AG09319 (cell line): ENCODE measurements at regions not wholly inside any gene's neighbourhood (a gene's known extent, or its start where the extent isn't known, plus 50 kb on each side); places are given as distances from the start of the nearest gene placed in this dataset.

Experiments
- DNase-seq: peaks from one replicate; pipeline ENCODE4 v3.0.0-alpha.2; 2010; ENCODE audit warnings: low read depth; ENCODE audit errors: extremely low read depth
- CTCF ChIP-seq: IDR thresholded peaks from 2 replicates; pipeline ENCODE4 v1.5.1; 2011; ENCODE audit warnings: low read depth, mild to moderate bottlenecking, inconsistent platforms, low read length, moderate library complexity

- no peak for DNase-seq
- TF ChIP-seq CTCF, result no peak
These were observed 543.1 kb upstream of the IRAK1BP1 start for GRCh38 chr6:78324213-78324612.

GRCh38 chr6:78340755-78341154 lies 526.6 kb upstream of the IRAK1BP1 start:
- no peak for TF ChIP-seq CTCF
- DNase-seq, result no peak

GRCh38 chr6:78345882-78346281 lies 521.5 kb upstream of the IRAK1BP1 start:
- no peak for DNase-seq
- no peak for TF ChIP-seq CTCF

GRCh38 chr6:78347191-78347916 lies 520.0 kb upstream of the IRAK1BP1 start:
- DNase-seq, result no peak
- no peak for TF ChIP-seq CTCF

- TF ChIP-seq CTCF, result no peak
- no peak for DNase-seq
These were observed 514.3 kb upstream of the IRAK1BP1 start for GRCh38 chr6:78353040-78353439.

- no peak for DNase-seq
- no peak for TF ChIP-seq CTCF
These were observed 503.7 kb upstream of the IRAK1BP1 start for GRCh38 chr6:78363688-78364087.

GRCh38 chr6:78365473-78365872 lies 501.9 kb upstream of the IRAK1BP1 start:
- no peak for DNase-seq
- TF ChIP-seq CTCF, result no peak
